Esophagus muscularis mucosa (tissue), 4 donors: ENCODE measurements at regions not wholly inside any gene's neighbourhood (a gene's known extent, or its start where the extent isn't known, plus 50 kb on each side); places are given as distances from the start of the nearest gene placed in this dataset.

ENCODE experiments used
- DNase-seq: peaks from one replicate; pipeline ENCODE4 v3.0.0-alpha.2; 2017; ENCODE audit errors: extremely low spot score
- H3K27ac ChIP-seq, 4 donors: fragments of 200-600 bp; sonication (generic); replicated peaks in 1 of 4; 1 replicate in 3 of 4; 2 replicates in 1 of 4; pipeline ENCODE4 v1.5.1; 2016 to 2019; ENCODE audit warnings: mild to moderate bottlenecking in 1 of 4
- H3K27me3 ChIP-seq, 4 donors: fragments of 200-600 bp; sonication (generic); one replicate each; pipeline versions ENCODE4 v1.5.1 to v1.6.0; 2016 to 2019
- H3K36me3 ChIP-seq, 4 donors: fragments of 200-600 bp; sonication (generic); one replicate each; pipeline ENCODE4 v1.5.1; 2016 to 2019
- H3K4me1 ChIP-seq, 4 donors: fragments of 200-600 bp; sonication (generic); one replicate each; pipeline ENCODE4 v1.5.1; 2016 to 2019
- H3K4me3 ChIP-seq, 4 donors: fragments of 200-600 bp; sonication (generic); 1 replicate in 2 of 4; 2 replicates in 2 of 4; pipeline ENCODE4 v1.5.1; 2016 to 2019; ENCODE audit warnings: mild to moderate bottlenecking in 4 of 4, moderate library complexity in 1 of 4
- H3K9me3 ChIP-seq, 4 donors: fragments of 200-600 bp; sonication (generic); 1 replicate in 3 of 4; 2 replicates in 1 of 4; pipeline ENCODE4 v1.5.1; 2016 to 2019
- CTCF ChIP-seq, 3 experiments: fragments of 200-600 bp in 2 of 3; fragments of 450-650 bp in 1 of 3; sonication (generic) in 2 of 3; IDR thresholded peaks; one replicate each; pipeline ENCODE4 v1.5.1; 2017 to 2019; ENCODE audit warnings: antibody characterized with exemption in 3 of 3, mild to moderate bottlenecking in 2 of 3, moderate library complexity in 1 of 3
- EP300 ChIP-seq: sonication (generic); formaldehyde crosslinking; IDR thresholded peaks from one replicate; pipeline ENCODE4 v1.6.1; 2017; ENCODE audit warnings: antibody characterized with exemption
- POLR2A ChIP-seq: fragments of 450-650 bp; IDR thresholded peaks from one replicate; pipeline ENCODE4 v1.6.1; 2017; ENCODE audit warnings: antibody characterized with exemption, moderate library complexity, mild to moderate bottlenecking, low read depth
- POLR2AphosphoS5 ChIP-seq, 2 donors: sonication (generic); formaldehyde crosslinking; IDR thresholded peaks; one replicate each; pipeline ENCODE4 v1.6.1; 2017; ENCODE audit warnings: antibody characterized with exemption in 2 of 2
- WGBS: methylation state at CpG from one replicate; pipeline ENCODE4 v1.1.5; 2018; 5-methylcytosine and 5-hydroxymethylcytosine counted together
- intact Hi-C: fragments of 100-400 bp; cut with DNase I; formaldehyde crosslinking; loops from one replicate; pipeline ENCODE4 v1.15.1; 2023

GRCh38 chr6:168988801-168989200 is 264.8 kb downstream of the THBS2 start:
- peak overlapping the region; percentile 1 to 46 (median 28) for H3K27ac ChIP-seq

GRCh38 chr6:168988280-168988679 is 265.4 kb downstream of the THBS2 start:
- 80% methylated on average over 6 of the region's 6 CpGs for WGBS
- intact Hi-C loops, result no loop called here

More at GRCh38 chr6:168988801-168989200, 264.8 kb downstream of the THBS2 start:
- H3K4me3 ChIP-seq, result no peak overlapping the region
- H3K27me3 ChIP-seq, result no peaks in the 10 kb centered on the region
- WGBS, result 27% methylated on average over 2 of the region's 2 CpGs
- H3K36me3 ChIP-seq, result no peaks in the 10 kb centered on the region
- H3K9me3 ChIP-seq, result no peaks in the 10 kb centered on the region
- peaks cover 0 to 27% (median 22%) of the 10 kb centered on the region in 4 donors for H3K4me1 ChIP-seq
- TF ChIP-seq EP300, result no peak
- no peak for TF ChIP-seq POLR2AphosphoS5 (IDR thresholded peaks at IDR 0.05)
- no peak for TF ChIP-seq CTCF (IDR thresholded peaks at IDR 0.05)
- no peak for TF ChIP-seq POLR2A
- no peak for DNase-seq
- intact Hi-C loops, result no loop called here

GRCh38 chr6:168985705-168986104 is 267.9 kb downstream of the THBS2 start:
- 92% methylated on average over 4 of the region's 4 CpGs for WGBS

More at GRCh38 chr6:168988280-168988679, 265.4 kb downstream of the THBS2 start:
- no peaks in the 10 kb centered on the region for H3K27me3 ChIP-seq
- H3K4me3 ChIP-seq, result no peak overlapping the region
- H3K36me3 ChIP-seq, result no peaks in the 10 kb centered on the region
- H3K9me3 ChIP-seq, result no peaks in the 10 kb centered on the region
- H3K4me1 ChIP-seq, result peaks cover 0 to 27% (median 22%) of the 10 kb centered on the region in 4 donors
- H3K27ac ChIP-seq, result peak overlapping the region in 2 of 4 donors; percentile 27 to 29
- no peak for DNase-seq
- no peak for TF ChIP-seq POLR2AphosphoS5 (IDR thresholded peaks at IDR 0.05)

GRCh38 chr6:168983925-168984324 is 269.7 kb downstream of the THBS2 start:
- intact Hi-C loops, result no loop called here
- Histone ChIP-seq H3K36me3 (no peaks in the 10 kb centered on the region), H3K4me3 (no peak overlapping the region), H3K4me1 (peaks cover 0 to 12% (median 6%) of the 10 kb centered on the region in 4 donors), H3K9me3 (peaks cover 0 to 8% (median 6%) of the 10 kb centered on the region in 4 donors), H3K27ac (no peak overlapping the region), H3K27me3 (no peaks in the 10 kb centered on the region)
- DNase-seq, result no peak
- TF ChIP-seq POLR2A, result no peak
- TF ChIP-seq EP300, result no peak
- TF ChIP-seq POLR2AphosphoS5 (IDR thresholded peaks at IDR 0.05), result no peak
- TF ChIP-seq CTCF (IDR thresholded peaks at IDR 0.05), result no peak
- WGBS, result 26% methylated on average over 4 of the region's 4 CpGs

More at GRCh38 chr6:168985705-168986104, 267.9 kb downstream of the THBS2 start:
- no peak for TF ChIP-seq POLR2AphosphoS5 (IDR thresholded peaks at IDR 0.05)
- TF ChIP-seq CTCF (IDR thresholded peaks at IDR 0.05), result no peak
- no peak for TF ChIP-seq EP300
- TF ChIP-seq POLR2A, result no peak
- H3K36me3 ChIP-seq, result no peaks in the 10 kb centered on the region
- DNase-seq, result no peak
- no peaks in the 10 kb centered on the region for H3K27me3 ChIP-seq
- H3K27ac ChIP-seq, result no peak overlapping the region
- H3K4me1 ChIP-seq, result peaks cover 0 to 27% (median 22%) of the 10 kb centered on the region in 4 donors
- peaks cover 0 to 3% (median under 1%) of the 10 kb centered on the region in 4 donors for H3K9me3 ChIP-seq
- intact Hi-C loops, result no loop called here
- H3K4me3 ChIP-seq, result no peak overlapping the region

GRCh38 chr6:168981187-168981586 is 272.5 kb downstream of the THBS2 start:
- Histone ChIP-seq H3K27me3 (no peaks in the 10 kb centered on the region), H3K4me1 (no peaks in the 10 kb centered on the region), H3K4me3 (no peak overlapping the region), H3K36me3 (no peaks in the 10 kb centered on the region), H3K9me3 (peaks cover 0 to 8% (median 6%) of the 10 kb centered on the region in 4 donors), H3K27ac (no peak overlapping the region)
- DNase-seq, result no peak
- intact Hi-C loops, result no loop called here
- WGBS, result 80% methylated on average over 2 of the region's 2 CpGs
- TF ChIP-seq EP300, result no peak
- no peak for TF ChIP-seq POLR2A
- no peak for TF ChIP-seq CTCF (IDR thresholded peaks at IDR 0.05)
- TF ChIP-seq POLR2AphosphoS5 (IDR thresholded peaks at IDR 0.05), result no peak
